ENCODE measurements at regions not wholly inside any gene's neighbourhood (a gene's known extent, or its start where the extent isn't known, plus 50 kb on each side); places are given as distances from the start of the nearest gene placed in this dataset.

DNA sequence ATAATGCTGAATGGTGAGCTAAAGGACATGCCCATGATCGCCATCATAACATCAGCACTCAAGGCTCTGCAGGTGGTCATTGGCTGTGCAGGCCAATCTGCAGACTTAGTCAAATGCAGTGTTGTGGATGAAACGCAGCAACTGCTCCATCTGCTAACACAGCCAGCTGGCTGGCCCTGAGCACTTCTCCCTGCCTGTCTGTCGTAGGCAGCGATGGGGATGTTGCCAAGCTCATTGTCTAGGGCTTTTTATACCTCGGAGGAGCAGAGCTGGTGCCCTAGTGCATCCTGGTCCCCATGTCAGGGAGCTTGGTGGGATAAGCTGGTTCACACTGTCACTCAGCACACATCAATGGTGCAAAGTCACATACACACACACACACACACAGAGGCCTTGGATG, 189.4 kb downstream of the TENT4A start:
- H3K4me1 Mint-ChIP-seq = peaks cover 4% of the 10 kb centered on the region in 2 experiments
- no peak overlapping the region; a peak in 1 of 7 replicates for H3K27ac Mint-ChIP-seq
- Histone ChIP-seq H3K27me3 (ENCODE audit: insufficient read depth, low read length) (no peaks in the 10 kb centered on the region), H2BK15ac (ENCODE audit: low read depth, low read length) (no peak overlapping the region), H3K14ac (ENCODE audit: insufficient read depth, low read length) (no peak overlapping the region), H4K91ac (ENCODE audit: insufficient read length, low read depth, low read length) (no peak overlapping the region), H3T11ph (ENCODE audit: low read length) (no peak overlapping the region), H2BK12ac (ENCODE audit: insufficient read length, low read depth, low read length) (no peak overlapping the region), H3K4ac (ENCODE audit: low read depth, low read length) (no peak overlapping the region), H3K4me2 (ENCODE audit: insufficient read depth, insufficient read length, low read length) (no peak overlapping the region), H3K79me2 (ENCODE audit: insufficient read depth, low read length) (no peaks in the 10 kb centered on the region), H4K8ac (replicated peaks; ENCODE audit: insufficient read length, low read depth, low read length) (no peak overlapping the region), H3K79me1 (ENCODE audit: insufficient read depth, low read depth, low read length, poor library complexity, severe bottlenecking) (no peaks in the 10 kb centered on the region), H4K5ac (ENCODE audit: insufficient read length, low read depth, low read length) (no peak overlapping the region), H3K18ac (ENCODE audit: insufficient read length, low read depth, low read length) (no peak overlapping the region), H2BK20ac (ENCODE audit: low read depth, low read length, poor library complexity, severe bottlenecking) (no peak overlapping the region), H3K23me2 (ENCODE audit: insufficient read length, low read depth, low read length, poor library complexity, severe bottlenecking) (no peaks in the 10 kb centered on the region), H3K27ac (ENCODE audit: insufficient read length, low read depth, low read length) (no peak overlapping the region), H2AFZ (ENCODE audit: low read length) (no peak overlapping the region), H3K23ac (ENCODE audit: insufficient read length, low read depth, low read length) (no peak overlapping the region), H3K9me3 (ENCODE audit: control insufficient read depth, low read depth, low read length) (no peaks in the 10 kb centered on the region), H3K56ac (ENCODE audit: insufficient read length, low read depth, low read length) (no peak overlapping the region), H2BK120ac (ENCODE audit: low read depth, low read length, poor library complexity, severe bottlenecking) (no peak overlapping the region), H3K4me1 (ENCODE audit: insufficient read depth, low read length) (no peaks in the 10 kb centered on the region), H2BK5ac (ENCODE audit: insufficient read length, low read length) (no peak overlapping the region), H4K20me1 (ENCODE audit: control insufficient read depth, insufficient read depth, insufficient read length) (no peaks in the 10 kb centered on the region), H2AK5ac (ENCODE audit: insufficient read length, low read length) (no peak overlapping the region), H3K9ac (ENCODE audit: extremely low read depth, insufficient read length, low read length) (no peak overlapping the region)
- no CpG with 5 or more reads among the region's 5 CpGs for WGBS (ENCODE audit: extremely low coverage, insufficient read length, low lambda C conversion rate)
- no peaks in the 10 kb centered on the region for H3K27me3 Mint-ChIP-seq (ENCODE audit: low read depth)
- no peaks in the 10 kb centered on the region for H3K36me3 Mint-ChIP-seq (ENCODE audit: insufficient read depth in 1 of 3, low read depth in 3 of 3)
- TF ChIP-seq, protein P1, sequence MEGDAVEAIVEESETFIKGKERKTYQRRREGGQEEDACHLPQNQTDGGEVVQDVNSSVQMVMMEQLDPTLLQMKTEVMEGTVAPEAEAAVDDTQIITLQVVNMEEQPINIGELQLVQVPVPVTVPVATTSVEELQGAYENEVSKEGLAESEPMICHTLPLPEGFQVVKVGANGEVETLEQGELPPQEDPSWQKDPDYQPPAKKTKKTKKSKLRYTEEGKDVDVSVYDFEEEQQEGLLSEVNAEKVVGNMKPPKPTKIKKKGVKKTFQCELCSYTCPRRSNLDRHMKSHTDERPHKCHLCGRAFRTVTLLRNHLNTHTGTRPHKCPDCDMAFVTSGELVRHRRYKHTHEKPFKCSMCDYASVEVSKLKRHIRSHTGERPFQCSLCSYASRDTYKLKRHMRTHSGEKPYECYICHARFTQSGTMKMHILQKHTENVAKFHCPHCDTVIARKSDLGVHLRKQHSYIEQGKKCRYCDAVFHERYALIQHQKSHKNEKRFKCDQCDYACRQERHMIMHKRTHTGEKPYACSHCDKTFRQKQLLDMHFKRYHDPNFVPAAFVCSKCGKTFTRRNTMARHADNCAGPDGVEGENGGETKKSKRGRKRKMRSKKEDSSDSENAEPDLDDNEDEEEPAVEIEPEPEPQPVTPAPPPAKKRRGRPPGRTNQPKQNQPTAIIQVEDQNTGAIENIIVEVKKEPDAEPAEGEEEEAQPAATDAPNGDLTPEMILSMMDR (conservative IDR thresholded peaks at IDR 0.05) = no peak
- no peaks in the 10 kb centered on the region; a peak in 2 of 5 replicates for H3K9me3 Mint-ChIP-seq
- no peak for DNase-seq
- H3K4me3 Mint-ChIP-seq = no peak overlapping the region

Data from H9 (cell line).